Activated T-helper 1 cell treated with anti-CD3 and anti-CD28 coated beads, Interleukin-12 subunit alpha, Interleukin-12 subunit beta, Interleukin-2, Interleukin-4 antibody, amounts not matched to agents 30 ng/mL and 10 ng/mL and 1 ng/mL, durations not matched to agents 14 hours and 24 hours and 36 hours (primary cell): ENCODE measurements at regions not wholly inside any gene's neighbourhood (a gene's known extent, or its start where the extent isn't known, plus 50 kb on each side); places are given as distances from the start of the nearest gene placed in this dataset.

Experiments
- DNase-seq: peaks from one replicate; pipeline ENCODE4 v3.0.0; 2021; ENCODE audit warnings: low spot score
- H3K27ac Mint-ChIP-seq: one replicate; pipeline ENCODE4 v1.8.0; 2021; ENCODE audit warnings: mild to moderate bottlenecking, mixed read lengths
- H3K27me3 Mint-ChIP-seq: one replicate; pipeline ENCODE4 v1.8.0; 2022; ENCODE audit warnings: mild to moderate bottlenecking, moderate library complexity, mixed read lengths; ENCODE audit not compliant: insufficient read depth
- H3K36me3 Mint-ChIP-seq: one replicate; pipeline ENCODE4 v1.8.0; 2021; ENCODE audit warnings: low read depth, mixed read lengths
- H3K4me1 Mint-ChIP-seq: one replicate; pipeline ENCODE4 v1.8.0; 2021; ENCODE audit warnings: low read depth, mixed read lengths
- H3K4me3 Mint-ChIP-seq: one replicate; pipeline ENCODE4 v1.8.0; 2021; ENCODE audit warnings: mild to moderate bottlenecking, moderate library complexity, mixed read lengths
- H3K9me3 Mint-ChIP-seq: one replicate; pipeline ENCODE4 v1.8.0; 2021; ENCODE audit warnings: mixed read lengths
- intact Hi-C: fragments of 100-400 bp; cut with micrococcal nuclease; formaldehyde crosslinking; loops from one replicate; pipeline ENCODE4 v1.15.1; 2024

- intact Hi-C loops: no loop called here
Observed at GRCh38 chrX:122422547-122422946, 761.5 kb upstream of the GRIA3 start.

GRCh38 chrX:122434942-122435341, 749.1 kb upstream of the GRIA3 start:
- Mint-ChIP-seq H3K27me3 (no peaks in the 10 kb centered on the region), H3K9me3 (no peaks in the 10 kb centered on the region), H3K27ac (no peak overlapping the region), H3K4me3 (no peak overlapping the region), H3K4me1 (no peaks in the 10 kb centered on the region), H3K36me3 (no peaks in the 10 kb centered on the region)
- no peak for DNase-seq
- intact Hi-C loops: no loop called here

More at GRCh38 chrX:122422547-122422946, 761.5 kb upstream of the GRIA3 start:
- no peak overlapping the region for H3K4me3 Mint-ChIP-seq
- no peak overlapping the region for H3K27ac Mint-ChIP-seq
- H3K36me3 Mint-ChIP-seq: no peaks in the 10 kb centered on the region
- no peaks in the 10 kb centered on the region for H3K27me3 Mint-ChIP-seq
- no peaks in the 10 kb centered on the region for H3K4me1 Mint-ChIP-seq
- DNase-seq: no peak
- no peaks in the 10 kb centered on the region for H3K9me3 Mint-ChIP-seq

DNA sequence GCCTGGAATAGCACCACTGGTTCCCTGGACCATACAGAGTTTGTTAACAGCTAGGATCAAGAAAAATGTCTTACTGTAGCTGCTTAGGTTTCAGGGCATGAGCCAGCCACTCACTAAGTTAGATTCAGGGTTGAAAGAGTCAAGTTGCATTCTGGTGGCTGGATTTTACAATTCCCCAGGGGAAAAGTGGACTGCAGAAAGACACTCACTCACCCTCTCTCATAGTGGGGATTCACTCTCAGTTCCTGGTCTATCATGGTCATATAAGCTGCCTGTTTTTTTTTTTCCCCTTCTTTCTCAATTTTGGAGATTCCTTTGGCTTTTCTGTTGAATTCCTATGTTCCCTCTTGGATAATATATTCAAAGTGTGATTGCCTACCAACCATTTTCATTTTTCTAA, 744.2 kb upstream of the GRIA3 start:
- intact Hi-C loops: no loop called here
- no peak for DNase-seq
- Mint-ChIP-seq H3K4me3 (no peak overlapping the region), H3K27ac (no peak overlapping the region), H3K27me3 (no peaks in the 10 kb centered on the region), H3K36me3 (no peaks in the 10 kb centered on the region), H3K9me3 (no peaks in the 10 kb centered on the region), H3K4me1 (no peaks in the 10 kb centered on the region)

- Mint-ChIP-seq H3K36me3 (no peaks in the 10 kb centered on the region), H3K27me3 (no peaks in the 10 kb centered on the region), H3K27ac (no peak overlapping the region), H3K9me3 (no peaks in the 10 kb centered on the region), H3K4me3 (no peak overlapping the region), H3K4me1 (no peaks in the 10 kb centered on the region)
- no peak for DNase-seq
- intact Hi-C loops: no loop called here
Observed at GRCh38 chrX:122440832-122441231, 743.2 kb upstream of the GRIA3 start.

DNA sequence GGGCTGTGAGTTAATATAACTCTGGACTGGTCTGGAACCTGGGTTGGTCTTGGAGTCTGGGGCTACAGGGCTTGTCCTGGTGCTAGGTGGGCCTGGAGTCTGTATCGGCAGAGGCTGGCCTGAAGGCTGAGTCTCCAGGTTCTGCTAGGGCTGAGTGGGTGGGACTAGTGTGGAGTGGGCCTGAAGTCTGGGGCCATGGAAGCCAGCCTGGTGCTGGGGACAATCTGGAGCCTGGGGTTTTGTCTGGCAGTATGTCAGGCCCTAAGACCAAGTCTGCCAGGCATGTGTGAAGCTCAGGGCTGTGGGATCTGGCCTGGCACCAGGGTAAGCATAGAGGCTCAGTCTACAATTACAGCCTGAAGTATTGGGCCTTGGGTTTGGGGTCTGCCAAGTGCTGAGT, 742.6 kb upstream of the GRIA3 start:
- Mint-ChIP-seq H3K36me3 (no peaks in the 10 kb centered on the region), H3K27ac (no peak overlapping the region), H3K4me1 (no peaks in the 10 kb centered on the region), H3K4me3 (no peak overlapping the region), H3K9me3 (no peaks in the 10 kb centered on the region), H3K27me3 (no peaks in the 10 kb centered on the region)
- no peak for DNase-seq
- intact Hi-C loops: no loop called here

GRCh38 chrX:122445466-122445865, 738.6 kb upstream of the GRIA3 start:
- Mint-ChIP-seq H3K27me3 (no peaks in the 10 kb centered on the region), H3K9me3 (peaks cover 3% of the 10 kb centered on the region), H3K27ac (no peak overlapping the region), H3K4me3 (no peak overlapping the region), H3K4me1 (no peaks in the 10 kb centered on the region), H3K36me3 (no peaks in the 10 kb centered on the region)
- intact Hi-C loops: no loop called here
- DNase-seq: no peak

DNA sequence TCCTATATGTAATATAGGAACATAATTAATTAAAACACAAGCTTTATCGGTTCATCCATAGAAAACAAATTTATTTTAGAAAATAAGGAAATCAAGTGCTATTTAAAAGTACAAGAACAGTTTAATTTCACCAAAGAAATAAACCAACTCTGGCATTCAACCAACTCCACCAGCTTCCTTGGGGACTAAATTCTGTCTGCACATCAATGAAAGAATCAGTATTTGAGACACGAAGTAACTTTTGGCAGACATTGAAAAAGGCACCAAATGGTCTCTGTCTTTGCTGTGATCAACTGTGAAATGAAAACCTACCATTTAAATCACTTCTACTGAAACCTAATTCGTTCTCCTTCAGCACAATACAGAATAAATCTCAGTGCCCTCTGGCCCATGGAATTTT, 719.7 kb upstream of the GRIA3 start:
- DNase-seq: no peak
- no peaks in the 10 kb centered on the region for H3K9me3 Mint-ChIP-seq
- H3K27ac Mint-ChIP-seq: no peak overlapping the region
- H3K27me3 Mint-ChIP-seq: no peaks in the 10 kb centered on the region
- H3K36me3 Mint-ChIP-seq: no peaks in the 10 kb centered on the region
- no peak overlapping the region for H3K4me3 Mint-ChIP-seq
- intact Hi-C loops: no loop called here
- no peaks in the 10 kb centered on the region for H3K4me1 Mint-ChIP-seq

DNA sequence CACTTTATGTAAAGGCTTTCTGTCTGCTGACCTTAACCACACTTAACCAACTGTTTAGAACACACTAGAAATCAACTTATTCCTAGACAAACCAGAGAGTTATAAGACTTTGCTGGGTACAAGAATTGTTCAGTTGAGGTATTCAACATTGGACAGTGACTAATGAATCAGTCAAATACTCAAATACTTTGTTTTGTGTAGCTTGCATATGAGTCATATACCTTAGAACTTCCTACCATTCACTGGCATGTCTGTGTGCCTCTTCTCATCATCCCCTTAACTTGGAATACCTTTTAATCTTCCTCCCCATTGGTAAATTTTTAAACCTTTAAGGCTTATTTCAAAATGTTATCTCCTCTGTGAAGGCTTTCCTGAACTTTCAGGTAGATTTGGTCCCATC, 708.8 kb upstream of the GRIA3 start:
- Mint-ChIP-seq H3K4me3 (no peak overlapping the region), H3K9me3 (no peaks in the 10 kb centered on the region), H3K36me3 (no peaks in the 10 kb centered on the region), H3K27me3 (no peaks in the 10 kb centered on the region), H3K4me1 (no peaks in the 10 kb centered on the region), H3K27ac (no peak overlapping the region)
- no peak for DNase-seq
- intact Hi-C loops: no loop called here

DNA sequence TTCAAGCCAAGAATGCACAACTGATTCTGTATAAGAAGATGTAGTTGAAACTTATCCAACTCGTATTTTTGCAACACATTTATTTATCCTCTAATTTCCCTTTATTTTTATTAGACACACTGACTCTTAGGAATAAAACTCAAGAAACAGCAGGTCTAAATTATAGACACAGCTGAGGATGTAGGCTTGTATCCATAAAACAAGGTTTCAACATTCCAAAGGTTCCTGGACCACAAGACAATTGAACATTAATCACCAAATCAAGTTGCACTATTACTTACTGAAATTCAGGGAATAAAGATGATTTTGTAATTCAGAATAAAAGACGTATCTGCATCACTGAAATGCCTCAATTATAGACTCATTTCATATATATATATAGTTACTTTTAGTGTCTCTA, 683.5 kb upstream of the GRIA3 start:
- Mint-ChIP-seq H3K27me3 (no peaks in the 10 kb centered on the region), H3K36me3 (no peaks in the 10 kb centered on the region), H3K4me1 (no peaks in the 10 kb centered on the region), H3K4me3 (no peak overlapping the region), H3K27ac (no peak overlapping the region), H3K9me3 (peaks cover 2% of the 10 kb centered on the region)
- intact Hi-C loops: no loop called here
- DNase-seq: no peak

DNA sequence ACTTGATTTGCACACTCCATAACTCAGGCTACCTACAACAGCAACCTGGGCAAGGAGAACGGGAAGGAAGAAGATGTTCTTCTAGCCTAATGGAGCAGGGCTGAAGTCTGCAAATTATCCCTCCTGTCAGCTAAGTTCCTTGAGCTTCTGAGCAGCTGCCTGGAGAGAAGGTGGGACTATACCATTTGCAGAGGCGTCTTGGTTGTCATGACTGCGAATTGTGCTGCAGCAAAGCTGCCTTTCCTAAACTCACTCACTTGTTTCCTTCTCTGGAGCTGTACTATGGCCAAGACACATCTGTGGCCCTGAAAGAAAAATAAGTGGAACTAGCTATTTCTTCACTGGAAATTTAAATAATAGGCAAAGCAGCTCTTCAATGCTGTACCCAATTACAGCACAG, 682.4 kb upstream of the GRIA3 start:
- DNase-seq: no peak
- H3K9me3 Mint-ChIP-seq: no peaks in the 10 kb centered on the region
- intact Hi-C loops: no loop called here
- no peaks in the 10 kb centered on the region for H3K27me3 Mint-ChIP-seq
- no peaks in the 10 kb centered on the region for H3K36me3 Mint-ChIP-seq
- no peak overlapping the region for H3K4me3 Mint-ChIP-seq
- no peaks in the 10 kb centered on the region for H3K4me1 Mint-ChIP-seq
- no peak overlapping the region for H3K27ac Mint-ChIP-seq

GRCh38 chrX:122504026-122504425, 680.1 kb upstream of the GRIA3 start:
- no peak overlapping the region for H3K4me3 Mint-ChIP-seq
- no peak overlapping the region for H3K27ac Mint-ChIP-seq
- no peaks in the 10 kb centered on the region for H3K9me3 Mint-ChIP-seq
- H3K36me3 Mint-ChIP-seq: no peaks in the 10 kb centered on the region
- intact Hi-C loops: no loop called here
- H3K27me3 Mint-ChIP-seq: no peaks in the 10 kb centered on the region
- no peak for DNase-seq
- no peaks in the 10 kb centered on the region for H3K4me1 Mint-ChIP-seq

GRCh38 chrX:122512561-122513072, 671.5 kb upstream of the GRIA3 start:
- Mint-ChIP-seq H3K4me1 (no peaks in the 10 kb centered on the region), H3K4me3 (no peak overlapping the region), H3K27me3 (no peaks in the 10 kb centered on the region), H3K36me3 (no peaks in the 10 kb centered on the region), H3K9me3 (peaks cover 5% of the 10 kb centered on the region), H3K27ac (no peak overlapping the region)
- no peak for DNase-seq
- intact Hi-C loops: no loop called here

DNA sequence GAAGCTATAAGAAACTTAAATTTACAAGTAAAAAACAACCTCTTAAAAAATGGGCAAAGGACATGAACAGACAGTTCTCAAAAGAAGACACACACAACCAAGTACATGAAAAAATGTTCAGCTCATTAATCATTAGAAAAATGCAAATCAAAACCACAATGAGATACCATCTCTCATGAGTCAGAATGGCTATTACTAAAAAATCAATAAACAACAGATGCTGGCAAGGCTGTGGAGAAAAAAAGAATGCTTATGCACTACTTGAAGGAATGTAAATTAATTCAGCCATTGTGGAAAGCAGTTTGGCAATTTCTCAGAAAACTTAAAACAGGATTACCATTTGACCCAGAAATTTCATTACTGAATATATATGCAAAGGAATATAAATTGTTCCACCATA, 666.3 kb upstream of the GRIA3 start:
- no peaks in the 10 kb centered on the region for H3K4me1 Mint-ChIP-seq
- no peak overlapping the region for H3K27ac Mint-ChIP-seq
- no peaks in the 10 kb centered on the region for H3K36me3 Mint-ChIP-seq
- DNase-seq: no peak
- H3K9me3 Mint-ChIP-seq: peaks cover 5% of the 10 kb centered on the region
- no peak overlapping the region for H3K4me3 Mint-ChIP-seq
- intact Hi-C loops: no loop called here
- H3K27me3 Mint-ChIP-seq: no peaks in the 10 kb centered on the region

DNA sequence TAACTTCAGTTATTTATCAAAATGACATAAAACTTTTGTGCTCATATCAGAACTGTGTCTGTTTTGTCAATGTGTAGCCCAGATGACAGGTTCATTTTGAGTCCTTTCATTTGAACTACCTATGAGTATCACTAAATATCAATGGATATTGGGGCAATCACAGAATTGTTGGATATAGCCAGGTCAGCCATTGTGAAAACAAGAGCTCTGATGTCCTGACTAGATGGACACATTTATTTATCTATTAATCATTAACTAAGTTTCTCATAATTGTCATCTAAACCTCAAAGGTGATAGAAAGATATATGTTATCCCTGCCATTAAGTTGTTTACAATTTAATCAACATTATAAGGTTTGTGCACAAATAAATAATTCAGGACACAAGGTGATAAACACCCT, 638.3 kb upstream of the GRIA3 start:
- no peak for DNase-seq
- H3K4me1 Mint-ChIP-seq: no peaks in the 10 kb centered on the region
- H3K36me3 Mint-ChIP-seq: no peaks in the 10 kb centered on the region
- intact Hi-C loops: no loop called here
- H3K9me3 Mint-ChIP-seq: no peaks in the 10 kb centered on the region
- H3K4me3 Mint-ChIP-seq: no peak overlapping the region
- no peaks in the 10 kb centered on the region for H3K27me3 Mint-ChIP-seq
- H3K27ac Mint-ChIP-seq: no peak overlapping the region
